AG04450 (cell line): ENCODE measurements at regions not wholly inside any gene's neighbourhood (a gene's known extent, or its start where the extent isn't known, plus 50 kb on each side); places are given as distances from the start of the nearest gene placed in this dataset.

ENCODE experiments used
- CTCF ChIA-PET: fragments of 300-600, 350-600 bp; formaldehyde crosslinking; extraction: SDS; loops from one replicate; lab custom pipeline; 2022; ENCODE audit warnings: antibody characterized with exemption, inconsistent platforms; lab: Charles Lee
- POLR2A ChIA-PET: fragments of 350-600 bp; formaldehyde crosslinking; extraction: SDS; loops from one replicate; lab custom pipeline; 2021; ENCODE audit warnings: antibody characterized with exemption, inconsistent platforms; lab: Yijun Ruan, JAX
- DNase-seq: peaks from one replicate; pipeline ENCODE4 v3.0.0-alpha.2; 2011; ENCODE audit warnings: low read depth, low spot score
- H3K27ac ChIP-seq: one replicate; pipeline ENCODE4 v1.5.1; 2012; ENCODE audit warnings: low read depth, low read length, control low read depth
- H3K27me3 ChIP-seq: one replicate; pipeline ENCODE4 v1.6.0; 2012; ENCODE audit warnings: low read length; ENCODE audit not compliant: control insufficient read depth, insufficient read depth
- H3K4me3 ChIP-seq: 2 replicates; pipeline ENCODE4 v1.5.1; 2011; ENCODE audit warnings: mild to moderate bottlenecking, low read depth, low read length, control low read depth
- H3K9me3 ChIP-seq: 2 replicates; pipeline ENCODE4 v1.5.1; 2012; ENCODE audit warnings: low read length; ENCODE audit not compliant: control insufficient read depth, insufficient read depth
- CTCF ChIP-seq: IDR thresholded peaks from 2 replicates; pipeline ENCODE4 v1.5.1; 2011; ENCODE audit warnings: low read depth, low read length, control low read depth, inconsistent platforms

GRCh38 chr14:71491931-71492330, 440.3 kb upstream of the RGS6 start:
- Histone ChIP-seq H3K27ac (no peak overlapping the region), H3K27me3 (no peaks in the 10 kb centered on the region), H3K4me3 (no peak overlapping the region), H3K9me3 (no peaks in the 10 kb centered on the region; the same call in 1 of the 2 replicates)
- ChIA-PET CTCF (interaction anchor here (0.8 kb wide), 1 partner anchor 261 kb away, joined by 5 read pairs; no protein-coding TSS in a partner anchor), POLR2A (interaction anchor here (0.5 to 1.0 kb wide), 4 partner anchors 10 to 134 kb away, joined by 3 read pairs; no protein-coding TSS in a partner anchor)
- no peak for DNase-seq
- no peak for TF ChIP-seq CTCF

GRCh38 chr14:71492346-71492745, 439.9 kb upstream of the RGS6 start:
- ChIA-PET CTCF (interaction anchor here (0.6 to 0.8 kb wide), 2 partner anchors 156 to 261 kb away, joined by 5 to 6 read pairs; no protein-coding TSS in a partner anchor), POLR2A (interaction anchor here (0.6 to 1.0 kb wide), 4 partner anchors 12 to 134 kb away, joined by 3 read pairs; no protein-coding TSS in a partner anchor)
- peak; percentile 63 for DNase-seq
- H3K9me3 ChIP-seq = no peaks in the 10 kb centered on the region; the same call in 1 of the 2 replicates
- H3K4me3 ChIP-seq = no peak overlapping the region
- no peak overlapping the region for H3K27ac ChIP-seq
- H3K27me3 ChIP-seq = no peaks in the 10 kb centered on the region
- TF ChIP-seq CTCF = no peak

GRCh38 chr14:71497645-71498086, 434.6 kb upstream of the RGS6 start:
- no peaks in the 10 kb centered on the region for H3K27me3 ChIP-seq
- ChIA-PET POLR2A (interaction anchor here (0.6 kb wide), 2 partner anchors 12 to 213 kb away, joined by 3 to 4 read pairs; no protein-coding TSS in a partner anchor), CTCF (interaction anchor here (1.6 kb wide), 1 partner anchor 358 kb away, joined by 3 read pairs; no protein-coding TSS in a partner anchor)
- DNase-seq = peak; percentile 26
- TF ChIP-seq CTCF = 0 out of 2 replicates have a peak, but pooled peaks have one; percentile 4
- H3K9me3 ChIP-seq = no peaks in the 10 kb centered on the region; the same call in 1 of the 2 replicates
- H3K4me3 ChIP-seq = no peak overlapping the region
- H3K27ac ChIP-seq = no peak overlapping the region

- peak overlapping the region; percentile 34 for H3K27ac ChIP-seq
- no peak overlapping the region for H3K4me3 ChIP-seq
- ChIA-PET CTCF (interaction anchor here (0.6 to 1.6 kb wide), 2 partner anchors 246 to 357 kb away, joined by 3 read pairs; no protein-coding TSS in a partner anchor), POLR2A (interaction anchor here (0.6 kb wide), 1 partner anchor 213 kb away, joined by 4 read pairs; no protein-coding TSS in a partner anchor)
- no peaks in the 10 kb centered on the region; the same call in 1 of the 2 replicates for H3K9me3 ChIP-seq
- no peaks in the 10 kb centered on the region for H3K27me3 ChIP-seq
- DNase-seq = peak; percentile 34
- TF ChIP-seq CTCF = no peak
Measured at GRCh38 chr14:71498212-71498611, 434.0 kb upstream of the RGS6 start.

- Histone ChIP-seq H3K27ac (no peak overlapping the region), H3K9me3 (no peaks in the 10 kb centered on the region; the same call in 1 of the 2 replicates), H3K27me3 (no peaks in the 10 kb centered on the region), H3K4me3 (no peak overlapping the region)
- CTCF ChIA-PET = no interaction called here
- TF ChIP-seq CTCF = no peak
- no peak for DNase-seq
- POLR2A ChIA-PET = no interaction called here
Measured at GRCh38 chr14:71499018-71499417, 433.2 kb upstream of the RGS6 start.
